HG03378 (cell line): ENCODE measurements at regions not wholly inside any gene's neighbourhood (a gene's known extent, or its start where the extent isn't known, plus 50 kb on each side); places are given as distances from the start of the nearest gene placed in this dataset.
"Not testable (repeated sequence)": the region's sequence is repeated elsewhere in the genome, so short reads cannot be mapped to it uniquely, and the experiment has no call there.

Experiments used
- ATAC-seq: cut with Tn5 transposase; IDR thresholded peaks from one replicate; pipeline ENCODE4 v1.9.1; 2021; ENCODE audit warnings: mild to moderate bottlenecking, moderate library complexity; ENCODE audit not compliant: unreplicated experiment

- ATAC-seq: no peak
These were observed 449.7 kb downstream of the PCDH10 start for GRCh38 chr4:133598779-133599178.

- no peak for ATAC-seq
These were observed 448.2 kb downstream of the PCDH10 start for GRCh38 chr4:133597251-133597650.

GRCh38 chr4:133596459-133596858 is 447.4 kb downstream of the PCDH10 start:
- ATAC-seq: no peak

- no peak for ATAC-seq
These were observed 445.5 kb downstream of the PCDH10 start for GRCh38 chr4:133594390-133595207.

- no peak for ATAC-seq
These were observed 444.7 kb downstream of the PCDH10 start for GRCh38 chr4:133593764-133594163.

GRCh38 chr4:133592591-133592990 is 443.5 kb downstream of the PCDH10 start:
- ATAC-seq: no peak

GRCh38 chr4:133592106-133592505 is 443.0 kb downstream of the PCDH10 start:
- no peak for ATAC-seq

- ATAC-seq: no peak
These were observed 439.2 kb downstream of the PCDH10 start for GRCh38 chr4:133588306-133588705.

GRCh38 chr4:133585323-133585722 is 436.2 kb downstream of the PCDH10 start:
- no peak for ATAC-seq

- no peak for ATAC-seq
These were observed 435.6 kb downstream of the PCDH10 start for GRCh38 chr4:133584714-133585113.

- no peak for ATAC-seq
These were observed 433.0 kb downstream of the PCDH10 start for GRCh38 chr4:133581996-133582619.

GRCh38 chr4:133574248-133574647 is 425.2 kb downstream of the PCDH10 start:
- no peak for ATAC-seq

GRCh38 chr4:133565379-133565778 is 416.3 kb downstream of the PCDH10 start:
- ATAC-seq: no peak

- ATAC-seq: no peak
These were observed 410.9 kb downstream of the PCDH10 start for GRCh38 chr4:133559987-133560386.

- no peak for ATAC-seq
These were observed 406.6 kb downstream of the PCDH10 start for GRCh38 chr4:133555671-133556070.

GRCh38 chr4:133550436-133550835 is 401.3 kb downstream of the PCDH10 start:
- ATAC-seq: no peak

GRCh38 chr4:133544097-133544496 is 395.0 kb downstream of the PCDH10 start:
- ATAC-seq: no peak

GRCh38 chr4:133537780-133538281 is 388.7 kb downstream of the PCDH10 start:
- no peak for ATAC-seq

GRCh38 chr4:133534224-133534623 is 385.1 kb downstream of the PCDH10 start:
- ATAC-seq: not testable (repeated sequence)

GRCh38 chr4:133524369-133524768 is 375.3 kb downstream of the PCDH10 start:
- ATAC-seq: no peak

GRCh38 chr4:133513901-133514300 is 364.8 kb downstream of the PCDH10 start:
- no peak for ATAC-seq

GRCh38 chr4:133498149-133498548 is 349.1 kb downstream of the PCDH10 start:
- no peak for ATAC-seq
